Amniotic epithelial cell (primary cell): ENCODE measurements at regions not wholly inside any gene's neighbourhood (a gene's known extent, or its start where the extent isn't known, plus 50 kb on each side); places are given as distances from the start of the nearest gene placed in this dataset.
"Not testable (repeated sequence)": the region's sequence is repeated elsewhere in the genome, so short reads cannot be mapped to it uniquely, and the experiment has no call there.

Experiments
- DNase-seq: peaks from one replicate; pipeline ENCODE4 v3.0.0-alpha.2; 2010; ENCODE audit warnings: low read depth

GRCh38 chr4:77510367-77510766 is 95.3 kb upstream of the CXCL13 start:
- no peak for DNase-seq

- DNase-seq: no peak
Measured at GRCh38 chr4:77525538-77525937, 80.1 kb upstream of the CXCL13 start.

GRCh38 chr4:77527900-77528299 is 77.7 kb upstream of the CXCL13 start:
- not testable (repeated sequence) for DNase-seq

- DNase-seq: peak; percentile 87
Measured at GRCh38 chr4:77538144-77538543, 67.5 kb upstream of the CXCL13 start.

- peak; percentile 46 for DNase-seq
Measured at GRCh38 chr4:77538574-77539157, 67.0 kb upstream of the CXCL13 start.
